ENCODE measurements at regions not wholly inside any gene's neighbourhood (a gene's known extent, or its start where the extent isn't known, plus 50 kb on each side); places are given as distances from the start of the nearest gene placed in this dataset.
"Not testable (repeated sequence)": the region's sequence is repeated elsewhere in the genome, so short reads cannot be mapped to it uniquely, and the experiment has no call there.

- DNase-seq (ENCODE audit: low read depth) = no peak
Measured at GRCh38 chr13:111623743-111624505, 303.5 kb downstream of the TEX29 start.

GRCh38 chr13:111625526-111626315 is 305.3 kb downstream of the TEX29 start:
- no peak for DNase-seq (ENCODE audit: low read depth)

- DNase-seq (ENCODE audit: low read depth) = no peak
Measured at GRCh38 chr13:111626371-111627305, 306.2 kb downstream of the TEX29 start.

- no peak for DNase-seq (ENCODE audit: low read depth)
Measured at GRCh38 chr13:111627596-111627995, 307.2 kb downstream of the TEX29 start.

- no peak for DNase-seq (ENCODE audit: low read depth)
Measured at GRCh38 chr13:111629016-111629415, 308.6 kb downstream of the TEX29 start.

- no peak for DNase-seq (ENCODE audit: low read depth)
Measured at GRCh38 chr13:111629457-111629856, 309.0 kb downstream of the TEX29 start.

GRCh38 chr13:111629926-111630325 is 309.5 kb downstream of the TEX29 start:
- DNase-seq (ENCODE audit: low read depth) = no peak

GRCh38 chr13:111630406-111630805 is 310.0 kb downstream of the TEX29 start:
- no peak for DNase-seq (ENCODE audit: low read depth)

GRCh38 chr13:111631271-111631670 is 310.8 kb downstream of the TEX29 start:
- not testable (repeated sequence) for DNase-seq (ENCODE audit: low read depth)

GRCh38 chr13:111632906-111633305 is 312.5 kb downstream of the TEX29 start:
- no peak for DNase-seq (ENCODE audit: low read depth)

GRCh38 chr13:111633401-111633800 is 313.0 kb downstream of the TEX29 start:
- DNase-seq (ENCODE audit: low read depth) = no peak

GRCh38 chr13:111634410-111634809 is 314.0 kb downstream of the TEX29 start:
- no peak for DNase-seq (ENCODE audit: low read depth)

GRCh38 chr13:111636271-111636670 is 315.8 kb downstream of the TEX29 start:
- DNase-seq (ENCODE audit: low read depth) = no peak

- no peak for DNase-seq (ENCODE audit: low read depth)
Measured at GRCh38 chr13:111636804-111637203, 316.4 kb downstream of the TEX29 start.

- DNase-seq (ENCODE audit: low read depth) = no peak
Measured at GRCh38 chr13:111637365-111637764, 316.9 kb downstream of the TEX29 start.

- DNase-seq (ENCODE audit: low read depth) = no peak
Measured at GRCh38 chr13:111638233-111638632, 317.8 kb downstream of the TEX29 start.

GRCh38 chr13:111639196-111639705 is 318.8 kb downstream of the TEX29 start:
- DNase-seq (ENCODE audit: low read depth) = no peak

- DNase-seq (ENCODE audit: low read depth) = no peak
Measured at GRCh38 chr13:111640006-111640405, 319.6 kb downstream of the TEX29 start.

GRCh38 chr13:111640476-111640875 is 320.0 kb downstream of the TEX29 start:
- DNase-seq (ENCODE audit: low read depth) = no peak

GRCh38 chr13:111642156-111642767 is 321.8 kb downstream of the TEX29 start:
- DNase-seq (ENCODE audit: low read depth) = no peak

GRCh38 chr13:111644750-111645149 is 324.3 kb downstream of the TEX29 start:
- no peak for DNase-seq (ENCODE audit: low read depth)

- no peak for DNase-seq (ENCODE audit: low read depth)
Measured at GRCh38 chr13:111645198-111645597, 324.8 kb downstream of the TEX29 start.

Data from activated T-cell treated with anti-CD3 and anti-CD28 coated beads for 24 hours (primary cell).